ENCODE measurements at regions not wholly inside any gene's neighbourhood (a gene's known extent, or its start where the extent isn't known, plus 50 kb on each side); places are given as distances from the start of the nearest gene placed in this dataset.

GRCh38 chr10:28378986-28379585 lies 76.2 kb upstream of the MPP7 start:
- CTCF ChIA-PET (ENCODE audit: partially characterized antibody): interaction anchor here (0.6 to 9.8 kb wide), 16 partner anchors 7 to 1066 kb away, joined by 3 to 88 read pairs (median 4); partner anchors contain the start of gene MPP7
- no peak overlapping the region for H2BK120ac ChIP-seq (replicated peaks; ENCODE audit: low read depth, low read length)
- H3K18ac ChIP-seq (ENCODE audit: extremely low read depth, low read length): peak overlapping the region; percentile 19; the same call in 1 of the 2 replicates
- no peak overlapping the region for H3K14ac ChIP-seq (ENCODE audit: insufficient read length)
- no peak overlapping the region for H3K4me3 ChIP-seq (ENCODE audit: extremely low read depth in 1 of 4, insufficient read depth in 2 of 4, low read depth in 3 of 4, low read length in 4 of 4)
- H3K4me2 ChIP-seq (ENCODE audit: insufficient read depth in 1 of 2, low read depth in 2 of 2, low read length in 2 of 2): no peak overlapping the region
- FAIRE-seq (no peak), DNase-seq (ENCODE audit: low read depth in 1 of 2, low spot score in 2 of 2) (no peak)
- H4K5ac ChIP-seq (ENCODE audit: insufficient read length, low read depth, low read length): no peak overlapping the region
- H3K4ac ChIP-seq (replicated peaks; ENCODE audit: insufficient read length, low read depth, low read length): no peak overlapping the region
- no peaks in the 10 kb centered on the region for H3K9me3 ChIP-seq (ENCODE audit: insufficient read depth in 2 of 2, low read depth in 1 of 2, low read length in 1 of 2)
- H3K27me3 ChIP-seq (replicated peaks in 1 of 4; ENCODE audit: control insufficient read depth in 3 of 4, extremely low read depth in 1 of 4, insufficient read depth in 3 of 4, low read length in 3 of 4): no peaks in the 10 kb centered on the region
- no peak overlapping the region for H3K27ac ChIP-seq (ENCODE audit: low read depth, low read length)
- no peaks in the 10 kb centered on the region for H3K79me2 ChIP-seq (ENCODE audit: control insufficient read depth in 1 of 2, insufficient read depth in 2 of 2, low read length in 2 of 2)
- H2BK15ac ChIP-seq (ENCODE audit: low read length): no peak overlapping the region; the same call in 1 of the 2 replicates
- no peaks in the 10 kb centered on the region for H3K23me2 ChIP-seq (ENCODE audit: low read depth, low read length)
- no peak overlapping the region; a peak in 1 of 7 replicates for H3K9ac ChIP-seq (replicated peaks in 1 of 4; ENCODE audit: extremely low read depth in 1 of 4, low read depth in 3 of 4, low read length in 3 of 4)
- 85% methylated on average over 8 of the region's 8 CpGs; no CpG with 5 or more reads in 1 of the 2 experiments for WGBS, 2 experiments (ENCODE audit: extremely low coverage in 1 of 2, insufficient coverage in 1 of 2, insufficient read length in 1 of 2, insufficient replicate concordance in 2 of 2, low coverage in 1 of 2, low lambda C conversion rate in 2 of 2, missing lambda C conversion rate in 1 of 2)
- H3K36me3 ChIP-seq (ENCODE audit: control insufficient read depth in 2 of 4, insufficient read depth in 4 of 4, low read length in 3 of 4): no peaks in the 10 kb centered on the region
- no peak overlapping the region for H4K91ac ChIP-seq (replicated peaks; ENCODE audit: insufficient read length, low read length)
- no peak overlapping the region for H2BK5ac ChIP-seq (ENCODE audit: low read depth, low read length)
- no peak overlapping the region for H3K23ac ChIP-seq (ENCODE audit: insufficient read length)
- no peak overlapping the region for H4K8ac ChIP-seq (ENCODE audit: extremely low read depth, insufficient read depth, low read length)
- peak overlapping the region; percentile 55 for H2AFZ ChIP-seq (ENCODE audit: low read length)
- TF ChIP-seq CHD1 (IDR thresholded peaks at IDR 0.05; ENCODE audit: low read depth, low read length) (no peak), EZH2 (IDR thresholded peaks at IDR 0.05; ENCODE audit: low read depth, low read length, severe bottlenecking) (no peak), RBBP5 (IDR thresholded peaks at IDR 0.05; ENCODE audit: borderline replicate concordance, low read depth, low read length) (no peak)
- H3K56ac ChIP-seq (replicated peaks; ENCODE audit: insufficient read length, low read depth, low read length): no peak overlapping the region
- H2BK20ac ChIP-seq (ENCODE audit: low read length): no peak overlapping the region
- H3K79me1 ChIP-seq (ENCODE audit: low read depth, low read length): no peaks in the 10 kb centered on the region
- H2AK5ac ChIP-seq (ENCODE audit: low read depth, low read length): no peak overlapping the region
- POLR2A ChIA-PET (ENCODE audit: partially characterized antibody): interaction anchor here (0.6 to 0.7 kb wide), 2 partner anchors 77 to 284 kb away, joined by 3 read pairs; no protein-coding TSS in a partner anchor
- H3K4me1 ChIP-seq (replicated peaks in 1 of 4; ENCODE audit: control insufficient read depth in 3 of 4, insufficient read depth in 4 of 4, low read length in 3 of 4): no peaks in the 10 kb centered on the region
- no peak overlapping the region for H2BK12ac ChIP-seq (ENCODE audit: low read depth, low read length)
- H4K20me1 ChIP-seq (replicated peaks in 1 of 2; ENCODE audit: control insufficient read depth in 1 of 2, insufficient read depth in 2 of 2, low read length in 2 of 2): no peaks in the 10 kb centered on the region

All from H1 (cell line).